Breast epithelium (tissue), 3 donors: ENCODE measurements at regions not wholly inside any gene's neighbourhood (a gene's known extent, or its start where the extent isn't known, plus 50 kb on each side); places are given as distances from the start of the nearest gene placed in this dataset.

Experiments
- CTCF ChIP-seq, 3 donors: fragments of 450-650 bp; IDR thresholded peaks; one replicate each; pipeline ENCODE4 v1.5.1; 2016 to 2017; ENCODE audit warnings: antibody characterized with exemption in 3 of 3, mild to moderate bottlenecking in 3 of 3, moderate library complexity in 3 of 3
- POLR2A ChIP-seq: fragments of 450-650 bp; IDR thresholded peaks from one replicate; pipeline ENCODE4 v1.6.1; 2016; ENCODE audit warnings: antibody characterized with exemption, mild to moderate bottlenecking, moderate library complexity
- POLR2AphosphoS5 ChIP-seq, 3 donors: sonication (generic); formaldehyde crosslinking; IDR thresholded peaks; one replicate each; pipeline ENCODE4 v1.6.1; 2017; ENCODE audit warnings: antibody characterized with exemption in 3 of 3

- no peak for TF ChIP-seq CTCF (IDR thresholded peaks at IDR 0.05)
- TF ChIP-seq POLR2A = no peak
- no peak for TF ChIP-seq POLR2AphosphoS5 (IDR thresholded peaks at IDR 0.05)
These were observed 227.2 kb downstream of the QKI start for GRCh38 chr6:163641706-163642105.
